Keratinocyte (primary cell): ENCODE measurements at regions not wholly inside any gene's neighbourhood (a gene's known extent, or its start where the extent isn't known, plus 50 kb on each side); places are given as distances from the start of the nearest gene placed in this dataset.

ENCODE experiments used
- DNase-seq: peaks from one replicate; pipeline ENCODE4 v3.0.0-alpha.2; 2011; ENCODE audit warnings: low read depth, missing footprints, low spot score
- FAIRE-seq: peaks from 2 replicates; lab custom pipeline; 2011; peaks lifted over from hg19 to GRCh38; lab: Jason Lieb, UNC
- H2AFZ ChIP-seq: 2 replicates; pipeline ENCODE4 v1.6.0; 2012; ENCODE audit warnings: low read length, control low read depth, inconsistent platforms; ENCODE audit not compliant: control insufficient read depth
- H3K27ac ChIP-seq: 2 replicates; pipeline ENCODE4 v1.5.1; 2011; ENCODE audit warnings: low read length; ENCODE audit not compliant: control insufficient read depth, insufficient read depth
- H3K27me3 ChIP-seq: 3 replicates; pipeline ENCODE4 v1.6.0; 2011; ENCODE audit warnings: low read length; ENCODE audit not compliant: control insufficient read depth, insufficient read depth; ENCODE audit errors: extremely low read depth
- H3K36me3 ChIP-seq, 2 experiments: 2 replicates in 1 of 2; 3 replicates in 1 of 2; pipeline ENCODE4 v1.5.1; 2011; ENCODE audit warnings: low read length in 2 of 2, mild to moderate bottlenecking in 1 of 2; ENCODE audit not compliant: control insufficient read depth in 2 of 2, insufficient read depth in 2 of 2; ENCODE audit errors: extremely low read depth in 1 of 2
- H3K4me1 ChIP-seq: 3 replicates; pipeline ENCODE4 v1.5.1; 2011; ENCODE audit warnings: low read length; ENCODE audit not compliant: control insufficient read depth, insufficient read depth; ENCODE audit errors: extremely low read depth
- H3K4me2 ChIP-seq: 3 replicates; pipeline ENCODE4 v1.6.0; 2011; ENCODE audit warnings: low read depth, low read length; ENCODE audit not compliant: control insufficient read depth, insufficient read depth; ENCODE audit errors: extremely low read depth
- H3K4me3 ChIP-seq, 3 experiments: fragments of 200-600 bp in 1 of 3; sonication (generic) in 1 of 3; 2 replicates in 2 of 3; 3 replicates in 1 of 3; pipeline ENCODE4 v1.5.1; 2011 to 2016; ENCODE audit warnings: low read length in 3 of 3, mild to moderate bottlenecking in 3 of 3, control low read depth in 2 of 3, inconsistent platforms in 1 of 3, low read depth in 1 of 3, mixed read lengths in 1 of 3, mixed run types in 1 of 3, moderate library complexity in 1 of 3; ENCODE audit not compliant: control insufficient read depth in 2 of 3, insufficient read depth in 2 of 3; ENCODE audit errors: extremely low read depth in 1 of 3
- H3K79me2 ChIP-seq: 2 replicates; pipeline ENCODE4 v1.6.0; 2012; ENCODE audit warnings: low read length; ENCODE audit not compliant: control insufficient read depth, insufficient read depth
- H3K9ac ChIP-seq: 3 replicates; pipeline ENCODE4 v1.6.0; 2011; ENCODE audit warnings: low read length; ENCODE audit not compliant: control insufficient read depth, insufficient read depth; ENCODE audit errors: extremely low read depth
- H3K9me1 ChIP-seq: 3 replicates; pipeline ENCODE4 v1.6.0; 2011; ENCODE audit warnings: low read length; ENCODE audit not compliant: control insufficient read depth, insufficient read depth; ENCODE audit errors: extremely low read depth
- H3K9me3 ChIP-seq: 2 replicates; pipeline ENCODE4 v1.5.1; 2012; ENCODE audit warnings: low read depth, low read length; ENCODE audit not compliant: control insufficient read depth
- H4K20me1 ChIP-seq: 3 replicates; pipeline ENCODE4 v1.6.0; 2011; ENCODE audit warnings: low read length; ENCODE audit not compliant: control insufficient read depth, insufficient read depth; ENCODE audit errors: extremely low read depth
- EZH2 ChIP-seq: IDR thresholded peaks from one replicate; pipeline ENCODE4 v1.6.1; 2012; ENCODE audit warnings: inconsistent platforms, mild to moderate bottlenecking, low read length, moderate library complexity
- dilution Hi-C: fragments of 300-500 bp; cut with MboI; formaldehyde crosslinking; loops from one replicate; pipeline ENCODE4 v1.7.0; 2020; ENCODE audit warnings: low sequenced_read_pairs; ENCODE audit not compliant: extremely low pct_ligation_motif_present
- TF ChIP-seq, protein P1 (sequence below), 3 experiments: IDR thresholded peaks in 1 of 3; conservative IDR thresholded peaks in 1 of 3; optimal IDR thresholded peaks in 1 of 3; 2 replicates in 2 of 3; 3 replicates in 1 of 3; pipeline versions ENCODE3 to v1.5.1; 2011; ENCODE audit warnings: low read length in 3 of 3, mild to moderate bottlenecking in 3 of 3, moderate library complexity in 2 of 3, control low read depth in 1 of 3, inconsistent platforms in 1 of 3; ENCODE audit not compliant: insufficient read depth in 2 of 3; ENCODE audit errors: extremely low read depth in 1 of 3

GRCh38 chr5:86155796-86156195, 461.9 kb upstream of the COX7C start:
- FAIRE-seq = no peak
- no peak overlapping the region for H3K4me2 ChIP-seq
- TF ChIP-seq, protein P1, sequence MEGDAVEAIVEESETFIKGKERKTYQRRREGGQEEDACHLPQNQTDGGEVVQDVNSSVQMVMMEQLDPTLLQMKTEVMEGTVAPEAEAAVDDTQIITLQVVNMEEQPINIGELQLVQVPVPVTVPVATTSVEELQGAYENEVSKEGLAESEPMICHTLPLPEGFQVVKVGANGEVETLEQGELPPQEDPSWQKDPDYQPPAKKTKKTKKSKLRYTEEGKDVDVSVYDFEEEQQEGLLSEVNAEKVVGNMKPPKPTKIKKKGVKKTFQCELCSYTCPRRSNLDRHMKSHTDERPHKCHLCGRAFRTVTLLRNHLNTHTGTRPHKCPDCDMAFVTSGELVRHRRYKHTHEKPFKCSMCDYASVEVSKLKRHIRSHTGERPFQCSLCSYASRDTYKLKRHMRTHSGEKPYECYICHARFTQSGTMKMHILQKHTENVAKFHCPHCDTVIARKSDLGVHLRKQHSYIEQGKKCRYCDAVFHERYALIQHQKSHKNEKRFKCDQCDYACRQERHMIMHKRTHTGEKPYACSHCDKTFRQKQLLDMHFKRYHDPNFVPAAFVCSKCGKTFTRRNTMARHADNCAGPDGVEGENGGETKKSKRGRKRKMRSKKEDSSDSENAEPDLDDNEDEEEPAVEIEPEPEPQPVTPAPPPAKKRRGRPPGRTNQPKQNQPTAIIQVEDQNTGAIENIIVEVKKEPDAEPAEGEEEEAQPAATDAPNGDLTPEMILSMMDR (optimal IDR thresholded peaks at IDR 0.05 in 1 of 3, IDR thresholded peaks at IDR 0.05 in 1 of 3, conservative IDR thresholded peaks at IDR 0.05 in 1 of 3; ENCODE audit: extremely low read depth in 1 of 3, insufficient read depth in 2 of 3, low read length in 3 of 3) = no peak
- TF ChIP-seq EZH2 = no peak
- no peaks in the 10 kb centered on the region for H3K27me3 ChIP-seq
- dilution Hi-C loops = no loop called here
- no peak overlapping the region for H3K9ac ChIP-seq
- H3K36me3 ChIP-seq = no peaks in the 10 kb centered on the region
- H3K4me1 ChIP-seq = no peaks in the 10 kb centered on the region
- no peak overlapping the region for H3K4me3 ChIP-seq
- H2AFZ ChIP-seq = no peak overlapping the region
- no peaks in the 10 kb centered on the region for H3K79me2 ChIP-seq
- H3K27ac ChIP-seq = no peak overlapping the region
- H3K9me1 ChIP-seq = no peaks in the 10 kb centered on the region
- DNase-seq = no peak
- no peaks in the 10 kb centered on the region for H3K9me3 ChIP-seq
- H4K20me1 ChIP-seq = no peaks in the 10 kb centered on the region

GRCh38 chr5:86170194-86170593, 447.5 kb upstream of the COX7C start:
- Histone ChIP-seq H3K4me3 (no peak overlapping the region), H4K20me1 (no peaks in the 10 kb centered on the region), H3K36me3 (no peaks in the 10 kb centered on the region), H3K9me1 (no peaks in the 10 kb centered on the region), H3K4me2 (no peak overlapping the region), H3K79me2 (no peaks in the 10 kb centered on the region), H3K4me1 (no peaks in the 10 kb centered on the region), H3K9ac (no peak overlapping the region), H2AFZ (no peak overlapping the region), H3K27me3 (no peaks in the 10 kb centered on the region), H3K27ac (no peak overlapping the region), H3K9me3 (no peaks in the 10 kb centered on the region)
- DNase-seq = no peak
- TF ChIP-seq EZH2 = no peak
- TF ChIP-seq, protein P1 (optimal IDR thresholded peaks at IDR 0.05 in 1 of 3, IDR thresholded peaks at IDR 0.05 in 1 of 3, conservative IDR thresholded peaks at IDR 0.05 in 1 of 3; ENCODE audit: extremely low read depth in 1 of 3, insufficient read depth in 2 of 3, low read length in 3 of 3) = no peak
- dilution Hi-C loops = no loop called here
- no peak for FAIRE-seq
